Stimulated activated CD4-positive, alpha-beta T cell treated with anti-CD3 and anti-CD28 coated beads, Interleukin-1b, Interleukin-23, amount 100 ng/mL, for 24 hours (primary cell): ENCODE measurements at regions not wholly inside any gene's neighbourhood (a gene's known extent, or its start where the extent isn't known, plus 50 kb on each side); places are given as distances from the start of the nearest gene placed in this dataset.
"Not testable (repeated sequence)": the region's sequence is repeated elsewhere in the genome, so short reads cannot be mapped to it uniquely, and the experiment has no call there.

ENCODE experiments used
- DNase-seq, 4 experiments: peaks; one replicate each; pipeline ENCODE4 v3.0.0-alpha.2; 2020; ENCODE audit warnings: low read depth in 4 of 4, low spot score in 1 of 4

- no peak for DNase-seq
Observed at GRCh38 chr18:14935210-14935609, 187.2 kb downstream of the ANKRD30B start.

- DNase-seq, result no peak
Observed at GRCh38 chr18:14936313-14936712, 188.3 kb downstream of the ANKRD30B start.

- DNase-seq, result no peak
Observed at GRCh38 chr18:14937271-14937670, 189.3 kb downstream of the ANKRD30B start.

- DNase-seq, result no peak
Observed at GRCh38 chr18:14939141-14939540, 191.2 kb downstream of the ANKRD30B start.

GRCh38 chr18:14940106-14940505, 192.1 kb downstream of the ANKRD30B start:
- not testable (repeated sequence) for DNase-seq

- DNase-seq, result no peak
Observed at GRCh38 chr18:14940735-14941134, 192.8 kb downstream of the ANKRD30B start.

GRCh38 chr18:14941256-14941655, 193.3 kb downstream of the ANKRD30B start:
- no peak for DNase-seq

- no peak for DNase-seq
Observed at GRCh38 chr18:14941792-14942191, 193.8 kb downstream of the ANKRD30B start.

GRCh38 chr18:14942275-14942674, 194.3 kb downstream of the ANKRD30B start:
- no peak for DNase-seq

- no peak for DNase-seq
Observed at GRCh38 chr18:14943486-14943885, 195.5 kb downstream of the ANKRD30B start.

GRCh38 chr18:14943967-14944636, 196.1 kb downstream of the ANKRD30B start:
- DNase-seq, result no peak

- no peak for DNase-seq
Observed at GRCh38 chr18:14944838-14945237, 196.9 kb downstream of the ANKRD30B start.

- no peak for DNase-seq
Observed at GRCh38 chr18:14945286-14945685, 197.3 kb downstream of the ANKRD30B start.

- DNase-seq, result no peak
Observed at GRCh38 chr18:14945984-14946383, 198.0 kb downstream of the ANKRD30B start.

GRCh38 chr18:14946741-14947470, 198.9 kb downstream of the ANKRD30B start:
- not testable (repeated sequence) for DNase-seq

- no peak for DNase-seq
Observed at GRCh38 chr18:14947482-14948162, 199.7 kb downstream of the ANKRD30B start.

- no peak for DNase-seq
Observed at GRCh38 chr18:14948163-14948540, 200.2 kb downstream of the ANKRD30B start.

- DNase-seq, result no peak
Observed at GRCh38 chr18:14949800-14950664, 202.1 kb downstream of the ANKRD30B start.

GRCh38 chr18:14952444-14953077, 204.6 kb downstream of the ANKRD30B start:
- DNase-seq, result not testable (repeated sequence)

- no peak for DNase-seq
Observed at GRCh38 chr18:14958701-14959100, 210.7 kb downstream of the ANKRD30B start.

GRCh38 chr18:14959550-14959949, 211.6 kb downstream of the ANKRD30B start:
- no peak for DNase-seq
